ENCODE measurements at regions not wholly inside any gene's neighbourhood (a gene's known extent, or its start where the extent isn't known, plus 50 kb on each side); places are given as distances from the start of the nearest gene placed in this dataset.

GRCh38 chr2:220842901-220843665, 729.0 kb downstream of the EPHA4 start:
- Mint-ChIP-seq H3K27ac (no peak overlapping the region), H3K4me3 (no peak overlapping the region), H3K36me3 (no peaks in the 10 kb centered on the region; the same call in 1 of the 2 replicates), H3K9me3 (peaks cover 4% of the 10 kb centered on the region), H3K27me3 (ENCODE audit: low read depth) (no peaks in the 10 kb centered on the region), H3K4me1 (no peaks in the 10 kb centered on the region; the same call in 1 of the 2 replicates)
- CTCF ChIA-PET: no interaction called here
- POLR2A ChIA-PET: no interaction called here
- no peak for TF ChIP-seq JAZF1 (CRISPR knock-in tag; IDR thresholded peaks at IDR 0.05)
- no peak for ATAC-seq
- DNase-seq (ENCODE audit: low spot score): no peak

GRCh38 chr2:220845766-220846273, 726.3 kb downstream of the EPHA4 start:
- CTCF ChIA-PET: no interaction called here
- POLR2A ChIA-PET: no interaction called here
- Mint-ChIP-seq H3K36me3 (peaks cover 2% of the 10 kb centered on the region), H3K27ac (no peak overlapping the region), H3K27me3 (ENCODE audit: low read depth) (no peaks in the 10 kb centered on the region), H3K4me3 (no peak overlapping the region), H3K4me1 (no peaks in the 10 kb centered on the region; the same call in 1 of the 2 replicates), H3K9me3 (peaks cover 15% of the 10 kb centered on the region)
- ATAC-seq: no peak
- TF ChIP-seq, protein P1, sequence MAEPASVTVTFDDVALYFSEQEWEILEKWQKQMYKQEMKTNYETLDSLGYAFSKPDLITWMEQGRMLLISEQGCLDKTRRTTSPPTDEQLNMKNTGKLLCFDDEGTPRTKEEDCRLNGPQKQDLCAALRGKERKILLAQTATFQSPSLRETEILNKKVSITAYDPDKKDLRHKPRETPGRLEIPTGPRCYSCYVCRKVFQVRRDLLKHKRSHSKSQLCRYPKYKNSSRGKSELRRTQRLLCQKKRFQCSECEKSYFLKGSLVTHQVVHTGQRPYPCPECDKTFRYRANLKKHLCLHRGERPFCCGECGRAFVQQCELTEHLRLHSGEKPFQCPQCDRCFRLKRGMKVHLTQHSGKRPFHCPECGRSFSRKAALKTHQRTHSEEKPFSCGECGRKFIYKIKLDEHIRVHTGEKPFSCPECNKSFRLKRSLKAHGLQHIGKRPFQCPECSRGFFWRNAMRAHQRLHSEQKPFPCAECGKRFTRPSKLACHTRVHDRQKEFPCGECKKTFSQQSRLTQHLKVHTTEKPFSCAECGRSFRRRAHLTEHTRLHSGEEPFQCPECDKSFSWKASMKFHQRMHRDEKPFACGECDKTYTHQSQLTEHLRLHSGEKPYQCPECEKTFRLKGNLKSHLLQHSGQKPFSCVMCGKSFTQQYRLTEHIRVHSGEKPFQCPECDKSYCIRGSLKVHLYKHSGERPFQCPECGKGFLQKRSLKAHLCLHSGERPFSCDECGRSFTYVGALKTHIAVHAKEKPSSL (CRISPR knock-in tag; conservative IDR thresholded peaks at IDR 0.05): no peak
- TF ChIP-seq FOXK1 (CRISPR knock-in tag; IDR thresholded peaks at IDR 0.05) (no peak), ZNF512 (CRISPR knock-in tag; IDR thresholded peaks at IDR 0.05; ENCODE audit: borderline replicate concordance) (no peak)
- DNase-seq (ENCODE audit: low spot score): no peak

- Mint-ChIP-seq H3K36me3 (peaks cover 2% of the 10 kb centered on the region), H3K4me1 (no peaks in the 10 kb centered on the region; the same call in 1 of the 2 replicates), H3K4me3 (no peak overlapping the region), H3K27ac (no peak overlapping the region), H3K9me3 (peaks cover 15% of the 10 kb centered on the region), H3K27me3 (ENCODE audit: low read depth) (no peaks in the 10 kb centered on the region; the same call in 1 of the 2 replicates)
- ATAC-seq (no peak), DNase-seq (ENCODE audit: low spot score) (no peak)
- ChIA-PET CTCF (no interaction called here), POLR2A (no interaction called here)
- TF ChIP-seq RELA (CRISPR knock-in tag; IDR thresholded peaks at IDR 0.05; ENCODE audit: borderline replicate concordance) (no peak), FOXK1 (CRISPR knock-in tag; IDR thresholded peaks at IDR 0.05) (no peak), NFATC4 (CRISPR knock-in tag; IDR thresholded peaks at IDR 0.05) (no peak), GRHL2 (CRISPR knock-in tag; IDR thresholded peaks at IDR 0.05; ENCODE audit: insufficient replicate concordance, severe bottlenecking) (no peak)
- TF ChIP-seq, protein P2, sequence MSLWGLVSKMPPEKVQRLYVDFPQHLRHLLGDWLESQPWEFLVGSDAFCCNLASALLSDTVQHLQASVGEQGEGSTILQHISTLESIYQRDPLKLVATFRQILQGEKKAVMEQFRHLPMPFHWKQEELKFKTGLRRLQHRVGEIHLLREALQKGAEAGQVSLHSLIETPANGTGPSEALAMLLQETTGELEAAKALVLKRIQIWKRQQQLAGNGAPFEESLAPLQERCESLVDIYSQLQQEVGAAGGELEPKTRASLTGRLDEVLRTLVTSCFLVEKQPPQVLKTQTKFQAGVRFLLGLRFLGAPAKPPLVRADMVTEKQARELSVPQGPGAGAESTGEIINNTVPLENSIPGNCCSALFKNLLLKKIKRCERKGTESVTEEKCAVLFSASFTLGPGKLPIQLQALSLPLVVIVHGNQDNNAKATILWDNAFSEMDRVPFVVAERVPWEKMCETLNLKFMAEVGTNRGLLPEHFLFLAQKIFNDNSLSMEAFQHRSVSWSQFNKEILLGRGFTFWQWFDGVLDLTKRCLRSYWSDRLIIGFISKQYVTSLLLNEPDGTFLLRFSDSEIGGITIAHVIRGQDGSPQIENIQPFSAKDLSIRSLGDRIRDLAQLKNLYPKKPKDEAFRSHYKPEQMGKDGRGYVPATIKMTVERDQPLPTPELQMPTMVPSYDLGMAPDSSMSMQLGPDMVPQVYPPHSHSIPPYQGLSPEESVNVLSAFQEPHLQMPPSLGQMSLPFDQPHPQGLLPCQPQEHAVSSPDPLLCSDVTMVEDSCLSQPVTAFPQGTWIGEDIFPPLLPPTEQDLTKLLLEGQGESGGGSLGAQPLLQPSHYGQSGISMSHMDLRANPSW (CRISPR knock-in tag; conservative IDR thresholded peaks at IDR 0.05; ENCODE audit: low read depth): no peak
Observed at GRCh38 chr2:220847006-220847405, 725.1 kb downstream of the EPHA4 start.

DNA sequence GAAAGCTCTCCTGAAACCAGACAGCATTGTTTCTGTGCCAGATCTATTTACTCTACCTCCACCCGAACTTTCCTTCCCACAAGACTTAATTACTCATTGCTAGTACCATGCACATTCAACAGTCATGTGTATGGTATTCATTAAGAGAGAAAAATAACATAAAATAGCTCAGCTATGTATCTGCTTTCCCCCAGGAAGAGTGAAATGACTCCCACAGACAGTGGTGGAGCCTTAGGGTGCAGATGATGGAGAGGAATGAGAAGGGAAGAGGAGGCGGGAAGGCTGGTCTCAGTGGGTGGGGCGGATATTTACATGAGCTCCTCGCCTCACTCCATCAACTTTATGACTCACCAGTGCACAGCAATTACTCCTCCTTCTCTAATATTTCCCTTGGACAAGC, 724.5 kb downstream of the EPHA4 start:
- CTCF ChIA-PET: no interaction called here
- no peak for TF ChIP-seq ZNF423 (CRISPR knock-in tag; IDR thresholded peaks at IDR 0.05)
- no peak for TF ChIP-seq ZNF671 (CRISPR knock-in tag; IDR thresholded peaks at IDR 0.05)
- TF ChIP-seq, protein P3, sequence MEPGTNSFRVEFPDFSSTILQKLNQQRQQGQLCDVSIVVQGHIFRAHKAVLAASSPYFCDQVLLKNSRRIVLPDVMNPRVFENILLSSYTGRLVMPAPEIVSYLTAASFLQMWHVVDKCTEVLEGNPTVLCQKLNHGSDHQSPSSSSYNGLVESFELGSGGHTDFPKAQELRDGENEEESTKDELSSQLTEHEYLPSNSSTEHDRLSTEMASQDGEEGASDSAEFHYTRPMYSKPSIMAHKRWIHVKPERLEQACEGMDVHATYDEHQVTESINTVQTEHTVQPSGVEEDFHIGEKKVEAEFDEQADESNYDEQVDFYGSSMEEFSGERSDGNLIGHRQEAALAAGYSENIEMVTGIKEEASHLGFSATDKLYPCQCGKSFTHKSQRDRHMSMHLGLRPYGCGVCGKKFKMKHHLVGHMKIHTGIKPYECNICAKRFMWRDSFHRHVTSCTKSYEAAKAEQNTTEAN (CRISPR knock-in tag; IDR thresholded peaks at IDR 0.05): no peak
- no peak for TF ChIP-seq SMAD4 (CRISPR knock-in tag; IDR thresholded peaks at IDR 0.05)
- no peak for TF ChIP-seq ELF4 (CRISPR knock-in tag; IDR thresholded peaks at IDR 0.05; ENCODE audit: low read depth)
- no peak for TF ChIP-seq NR3C1 (CRISPR knock-in tag; conservative IDR thresholded peaks at IDR 0.05; ENCODE audit: low read depth)
- no peak for TF ChIP-seq ETV6 (CRISPR knock-in tag; IDR thresholded peaks at IDR 0.05)
- TF ChIP-seq MLX (CRISPR knock-in tag; IDR thresholded peaks at IDR 0.05): no peak
- no peak for TF ChIP-seq MXD4 (CRISPR knock-in tag; IDR thresholded peaks at IDR 0.05; ENCODE audit: borderline replicate concordance)

More for the DNA sequence above, 724.5 kb downstream of the EPHA4 start:
- no peak for ATAC-seq
- peaks cover 15% of the 10 kb centered on the region for H3K9me3 Mint-ChIP-seq
- H3K36me3 Mint-ChIP-seq: peaks cover 2% of the 10 kb centered on the region
- H3K27ac Mint-ChIP-seq: no peak overlapping the region
- no peaks in the 10 kb centered on the region; the same call in 1 of the 2 replicates for H3K4me1 Mint-ChIP-seq
- H3K27me3 Mint-ChIP-seq (ENCODE audit: low read depth): no peaks in the 10 kb centered on the region; the same call in 1 of the 2 replicates
- no peak for DNase-seq (ENCODE audit: low spot score)
- POLR2A ChIA-PET: no interaction called here
- no peak overlapping the region for H3K4me3 Mint-ChIP-seq

All from WTC11 (cell line).